Smooth muscle cell (in vitro differentiated cells): ENCODE measurements at regions not wholly inside any gene's neighbourhood (a gene's known extent, or its start where the extent isn't known, plus 50 kb on each side); places are given as distances from the start of the nearest gene placed in this dataset.
A peak's percentile ranks its signal among the peaks of the same experiment; 100 is the strongest.

Experiments used
- DNase-seq: peaks from one replicate; lab custom pipeline; 2025; ENCODE audit not compliant: unreplicated experiment; lab: John Stamatoyannopoulos, UW
- H2AFZ ChIP-seq: fragments of 200-600 bp; sonication (generic); 2 replicates; pipeline ENCODE4 v1.6.0; 2016; ENCODE audit warnings: antibody characterized with exemption, low read depth, mild to moderate bottlenecking
- H3F3A ChIP-seq: fragments of 200-600 bp; sonication (generic); 2 replicates; pipeline ENCODE4 v1.6.0; 2017; ENCODE audit warnings: antibody characterized with exemption, low read depth
- H3K27ac ChIP-seq: fragments of 200-600 bp; sonication (generic); 2 replicates; pipeline ENCODE4 v1.5.1; 2016; ENCODE audit warnings: low read depth, mild to moderate bottlenecking
- H3K27me3 ChIP-seq: fragments of 200-600 bp; sonication (generic); 2 replicates; pipeline ENCODE4 v1.6.1; 2016; ENCODE audit warnings: low read depth, mild to moderate bottlenecking
- H3K36me3 ChIP-seq: fragments of 200-600 bp; sonication (generic); 2 replicates; pipeline ENCODE4 v1.5.1; 2016; ENCODE audit warnings: low read depth
- H3K4me1 ChIP-seq: fragments of 200-600 bp; sonication (generic); 2 replicates; pipeline ENCODE4 v1.5.1; 2016; ENCODE audit warnings: low read depth
- H3K4me2 ChIP-seq: fragments of 200-600 bp; sonication (generic); 2 replicates; pipeline ENCODE4 v1.6.0; 2016; ENCODE audit warnings: mild to moderate bottlenecking
- H3K4me3 ChIP-seq: fragments of 200-600 bp; sonication (generic); 2 replicates; pipeline ENCODE4 v1.5.1; 2016; ENCODE audit warnings: mild to moderate bottlenecking
- H3K79me2 ChIP-seq: fragments of 200-600 bp; sonication (generic); 2 replicates; pipeline ENCODE4 v1.6.0; 2016; ENCODE audit warnings: low read depth, mild to moderate bottlenecking
- H3K9ac ChIP-seq: fragments of 200-600 bp; sonication (generic); 2 replicates; pipeline ENCODE4 v1.6.0; 2016; ENCODE audit warnings: low read depth
- H3K9me3 ChIP-seq: fragments of 200-600 bp; sonication (generic); replicated peaks from 2 replicates; pipeline ENCODE4 v1.5.1; 2016; ENCODE audit warnings: low read depth
- H4K20me1 ChIP-seq: fragments of 200-600 bp; sonication (generic); 2 replicates; pipeline ENCODE4 v1.6.0; 2016; ENCODE audit warnings: low read depth
- CTCF ChIP-seq: fragments of 200-600 bp; sonication (generic); IDR thresholded peaks from 2 replicates; pipeline ENCODE4 v1.5.1; 2017; ENCODE audit warnings: borderline replicate concordance, mild to moderate bottlenecking, antibody characterized with exemption; ENCODE audit not compliant: insufficient read depth, poor library complexity, severe bottlenecking
- WGBS: methylation state at CpG from one replicate; pipeline ENCODE4 v1.1.7; 2016; ENCODE audit warnings: low lambda C conversion rate; 5-methylcytosine and 5-hydroxymethylcytosine counted together

- no peak overlapping the region for H3K4me2 ChIP-seq
- H3F3A ChIP-seq = peaks cover 12% of the 10 kb centered on the region
- H3K27me3 ChIP-seq = no peaks in the 10 kb centered on the region
- H3K79me2 ChIP-seq = no peaks in the 10 kb centered on the region
- no peak for DNase-seq
- no peak overlapping the region for H2AFZ ChIP-seq
- TF ChIP-seq CTCF = no peak
- 76% methylated on average over 7 of the region's 7 CpGs for WGBS
- H3K27ac ChIP-seq = no peak overlapping the region
- no peaks in the 10 kb centered on the region for H4K20me1 ChIP-seq
- H3K9ac ChIP-seq = no peak overlapping the region
- H3K4me1 ChIP-seq = peaks cover 7% of the 10 kb centered on the region
- H3K4me3 ChIP-seq = no peak overlapping the region
- H3K36me3 ChIP-seq = no peaks in the 10 kb centered on the region
- no peaks in the 10 kb centered on the region for H3K9me3 ChIP-seq
Observed at GRCh38 chr18:45359275-45360009, 255.8 kb upstream of the SLC14A2 start.

DNA sequence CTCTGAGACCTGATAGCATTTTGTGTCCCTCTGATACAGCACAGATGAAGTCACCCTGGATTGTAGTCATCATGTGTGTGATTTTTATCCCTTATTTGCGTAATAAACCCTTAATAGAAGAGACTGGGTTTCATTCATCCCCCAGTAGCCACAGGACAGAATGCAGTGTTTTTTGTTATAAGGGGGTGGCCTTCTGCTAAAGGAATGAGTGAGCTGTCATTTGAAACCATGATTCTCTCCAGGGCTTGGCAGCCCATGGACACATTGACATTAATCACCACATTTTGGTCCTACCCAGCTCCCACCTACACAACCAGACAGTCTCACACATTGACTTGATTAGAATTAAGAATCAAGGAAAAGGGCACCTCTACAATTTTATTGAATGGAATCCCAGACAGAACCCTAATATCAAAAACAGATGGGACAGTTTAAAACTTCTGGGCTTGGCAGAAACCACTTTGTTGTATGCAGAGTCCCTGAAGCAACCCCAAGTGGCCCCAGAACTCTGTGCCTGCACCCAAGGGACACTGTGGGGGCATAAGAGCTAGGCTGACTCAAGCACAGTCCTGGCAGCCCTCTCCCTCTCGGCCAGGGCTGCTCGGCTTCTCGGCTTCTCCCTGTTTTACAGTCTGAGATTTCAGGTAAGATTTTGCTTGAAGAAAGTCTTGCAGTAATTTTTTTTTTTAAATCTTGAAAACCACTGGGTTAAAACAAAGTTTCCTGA, 254.0 kb upstream of the SLC14A2 start:
- Histone ChIP-seq H4K20me1 (no peaks in the 10 kb centered on the region), H3F3A (peaks cover 12% of the 10 kb centered on the region), H3K4me3 (no peak overlapping the region), H3K9ac (no peak overlapping the region), H3K4me1 (peaks cover 7% of the 10 kb centered on the region), H3K4me2 (peak overlapping the region; percentile 38), H3K27ac (peak overlapping the region; percentile 35), H3K36me3 (no peaks in the 10 kb centered on the region), H3K79me2 (no peaks in the 10 kb centered on the region), H3K9me3 (no peaks in the 10 kb centered on the region), H3K27me3 (no peaks in the 10 kb centered on the region), H2AFZ (no peak overlapping the region)
- TF ChIP-seq CTCF = no peak
- WGBS = 53% methylated on average over 4 of the region's 4 CpGs
- DNase-seq = no peak

GRCh38 chr18:45363196-45363595, 252.1 kb upstream of the SLC14A2 start:
- no peak for DNase-seq

More at GRCh38 chr18:45363196-45363595, 252.1 kb upstream of the SLC14A2 start:
- H4K20me1 ChIP-seq = no peaks in the 10 kb centered on the region
- H2AFZ ChIP-seq = no peak overlapping the region
- no peaks in the 10 kb centered on the region for H3K36me3 ChIP-seq
- no peaks in the 10 kb centered on the region for H3K9me3 ChIP-seq
- H3K27me3 ChIP-seq = no peaks in the 10 kb centered on the region
- H3K27ac ChIP-seq = no peak overlapping the region
- TF ChIP-seq CTCF = no peak
- H3K79me2 ChIP-seq = no peaks in the 10 kb centered on the region
- peaks cover 12% of the 10 kb centered on the region for H3F3A ChIP-seq
- no peak overlapping the region for H3K4me2 ChIP-seq
- H3K9ac ChIP-seq = no peak overlapping the region
- WGBS = 91% methylated on average over 4 of the region's 4 CpGs
- peaks cover 7% of the 10 kb centered on the region for H3K4me1 ChIP-seq
- no peak overlapping the region for H3K4me3 ChIP-seq
